Omental fat pad (tissue), 3 donors: ENCODE measurements at regions not wholly inside any gene's neighbourhood (a gene's known extent, or its start where the extent isn't known, plus 50 kb on each side); places are given as distances from the start of the nearest gene placed in this dataset.

Source experiments
- ATAC-seq: fragments of 150-250 bp; one replicate; pipeline ENCODE4 v1.9.1; 2016; ENCODE audit warnings: mild to moderate bottlenecking, moderate library complexity; ENCODE audit not compliant: low FRiP score
- DNase-seq: peaks from one replicate; pipeline ENCODE4 v3.0.0-alpha.2; 2019; ENCODE audit warnings: low spot score
- TF ChIP-seq, protein P1 (sequence below), 3 donors: fragments of 450-650 bp; IDR thresholded peaks; one replicate each; pipeline ENCODE4 v1.5.1; 2016 to 2017; ENCODE audit warnings: antibody characterized with exemption in 3 of 3, mild to moderate bottlenecking in 3 of 3, moderate library complexity in 2 of 3

DNA sequence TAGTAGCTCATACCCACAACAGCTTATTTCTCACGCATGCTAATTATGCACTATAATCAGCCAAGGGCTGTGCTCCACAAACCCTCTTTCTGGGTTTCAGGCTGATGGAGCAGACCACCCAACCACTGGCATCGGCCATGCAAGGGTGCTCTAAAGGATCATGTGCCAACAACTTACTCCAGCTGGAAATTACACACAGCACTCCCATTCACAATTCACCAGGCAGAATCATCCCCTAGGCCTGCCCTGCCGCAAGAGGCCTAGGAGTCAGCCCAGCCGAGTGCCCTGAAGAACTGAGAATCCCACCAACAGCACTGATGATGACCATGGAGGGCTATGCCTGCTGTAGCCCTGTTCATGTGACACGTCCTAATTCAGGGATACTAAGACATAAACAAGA lies 216.2 kb upstream of the CHRNA7 start:
- DNase-seq = no peak
- ATAC-seq = no peak
- TF ChIP-seq, protein P1, sequence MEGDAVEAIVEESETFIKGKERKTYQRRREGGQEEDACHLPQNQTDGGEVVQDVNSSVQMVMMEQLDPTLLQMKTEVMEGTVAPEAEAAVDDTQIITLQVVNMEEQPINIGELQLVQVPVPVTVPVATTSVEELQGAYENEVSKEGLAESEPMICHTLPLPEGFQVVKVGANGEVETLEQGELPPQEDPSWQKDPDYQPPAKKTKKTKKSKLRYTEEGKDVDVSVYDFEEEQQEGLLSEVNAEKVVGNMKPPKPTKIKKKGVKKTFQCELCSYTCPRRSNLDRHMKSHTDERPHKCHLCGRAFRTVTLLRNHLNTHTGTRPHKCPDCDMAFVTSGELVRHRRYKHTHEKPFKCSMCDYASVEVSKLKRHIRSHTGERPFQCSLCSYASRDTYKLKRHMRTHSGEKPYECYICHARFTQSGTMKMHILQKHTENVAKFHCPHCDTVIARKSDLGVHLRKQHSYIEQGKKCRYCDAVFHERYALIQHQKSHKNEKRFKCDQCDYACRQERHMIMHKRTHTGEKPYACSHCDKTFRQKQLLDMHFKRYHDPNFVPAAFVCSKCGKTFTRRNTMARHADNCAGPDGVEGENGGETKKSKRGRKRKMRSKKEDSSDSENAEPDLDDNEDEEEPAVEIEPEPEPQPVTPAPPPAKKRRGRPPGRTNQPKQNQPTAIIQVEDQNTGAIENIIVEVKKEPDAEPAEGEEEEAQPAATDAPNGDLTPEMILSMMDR (IDR thresholded peaks at IDR 0.05) = no peak

- no peak for ATAC-seq
- DNase-seq = no peak
- TF ChIP-seq, protein P1 (IDR thresholded peaks at IDR 0.05) = no peak
Measured at GRCh38 chr15:31815411-31816155, 214.7 kb upstream of the CHRNA7 start.

DNA sequence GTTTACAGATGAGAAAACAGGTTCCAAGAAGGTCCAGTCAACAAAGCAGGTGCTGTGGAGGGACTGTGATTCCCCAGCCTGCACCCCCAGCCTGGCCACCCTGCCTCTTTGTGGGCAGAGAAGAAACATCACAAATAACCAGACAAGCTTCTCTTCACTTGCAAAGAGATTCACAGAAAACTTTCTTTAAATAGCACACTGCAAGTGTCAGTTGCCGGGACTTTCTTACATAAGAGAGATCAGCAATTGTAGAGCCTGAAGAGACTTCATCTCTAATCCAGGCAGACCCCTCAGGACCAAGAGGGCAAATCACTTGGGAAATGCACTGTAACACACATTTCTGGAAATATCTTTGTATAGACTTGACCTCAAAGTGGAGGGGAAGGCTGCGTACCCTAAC lies 207.9 kb upstream of the CHRNA7 start:
- DNase-seq = no peak
- TF ChIP-seq, protein P1 (IDR thresholded peaks at IDR 0.05) = no peak
- no peak for ATAC-seq

- TF ChIP-seq, protein P1 (IDR thresholded peaks at IDR 0.05) = no peak
- DNase-seq (no peak), ATAC-seq (no peak)
Measured at GRCh38 chr15:31824024-31824423, 206.3 kb upstream of the CHRNA7 start.

DNA sequence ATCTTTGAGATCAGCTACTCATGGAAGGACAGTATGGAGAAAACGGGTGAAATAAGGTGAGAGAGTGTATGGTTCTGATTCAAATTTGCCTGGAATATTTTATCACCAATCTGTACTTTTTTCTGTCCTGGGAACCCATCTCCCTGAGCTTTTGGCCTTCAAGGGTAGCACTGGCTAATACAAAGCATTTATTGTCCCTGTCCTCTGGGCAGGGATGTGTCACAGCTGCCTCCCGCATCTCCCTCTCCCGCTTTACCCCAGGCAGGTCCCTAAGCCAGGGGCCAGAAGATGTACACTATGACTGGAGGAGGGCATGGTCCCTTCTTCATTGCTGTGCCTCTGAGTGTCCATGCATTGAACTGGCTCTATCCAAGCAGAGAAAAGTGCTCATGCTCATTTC lies 201.7 kb upstream of the CHRNA7 start:
- TF ChIP-seq, protein P1 (IDR thresholded peaks at IDR 0.05) = no peak
- DNase-seq = no peak

GRCh38 chr15:31830591-31830990 lies 199.7 kb upstream of the CHRNA7 start:
- DNase-seq (no peak), ATAC-seq (no peak)
- TF ChIP-seq, protein P1 (IDR thresholded peaks at IDR 0.05) = no peak

More for the DNA sequence above, 201.7 kb upstream of the CHRNA7 start:
- ATAC-seq = no peak

DNA sequence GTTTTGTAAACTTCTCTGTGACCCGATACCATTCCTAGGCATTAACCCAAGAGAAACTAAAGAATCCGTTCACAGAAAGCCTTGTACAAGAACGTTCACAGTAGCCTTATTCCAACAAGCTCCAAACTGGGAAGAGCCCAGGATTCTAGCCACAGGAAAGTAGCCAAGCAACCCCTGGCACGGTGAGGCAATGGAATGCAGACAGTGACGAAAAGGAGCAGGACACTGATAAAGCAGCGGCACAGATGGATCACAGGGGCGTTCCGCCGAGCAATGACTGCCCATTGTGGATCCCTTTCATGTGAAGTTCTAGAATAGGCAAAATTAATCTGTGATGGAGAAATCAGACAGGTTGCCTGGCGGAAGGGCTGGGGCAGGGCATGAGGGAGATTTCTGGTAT lies 198.7 kb upstream of the CHRNA7 start:
- no peak for DNase-seq
- TF ChIP-seq, protein P1 (IDR thresholded peaks at IDR 0.05) = no peak
- no peak for ATAC-seq
